HL-60 (cell line): ENCODE measurements at regions not wholly inside any gene's neighbourhood (a gene's known extent, or its start where the extent isn't known, plus 50 kb on each side); places are given as distances from the start of the nearest gene placed in this dataset.

Experiments
- CTCF ChIP-seq: IDR thresholded peaks from one replicate; pipeline ENCODE4 v1.5.1; 2011; ENCODE audit warnings: low read length, control low read depth, inconsistent platforms; ENCODE audit not compliant: insufficient read depth
- POLR2AphosphoS5 ChIP-seq: IDR thresholded peaks from 2 replicates; pipeline ENCODE4 v1.6.1; 2012; ENCODE audit warnings: low read depth
- SPI1 ChIP-seq: IDR thresholded peaks from 2 replicates; pipeline ENCODE4 v1.6.1; 2012; ENCODE audit warnings: low read depth, mild to moderate bottlenecking, borderline replicate concordance
- TF ChIP-seq, protein P1 (sequence below): IDR thresholded peaks from 2 replicates; pipeline ENCODE4 v1.6.1; 2012; ENCODE audit warnings: low read depth; ENCODE audit not compliant: insufficient replicate concordance

DNA sequence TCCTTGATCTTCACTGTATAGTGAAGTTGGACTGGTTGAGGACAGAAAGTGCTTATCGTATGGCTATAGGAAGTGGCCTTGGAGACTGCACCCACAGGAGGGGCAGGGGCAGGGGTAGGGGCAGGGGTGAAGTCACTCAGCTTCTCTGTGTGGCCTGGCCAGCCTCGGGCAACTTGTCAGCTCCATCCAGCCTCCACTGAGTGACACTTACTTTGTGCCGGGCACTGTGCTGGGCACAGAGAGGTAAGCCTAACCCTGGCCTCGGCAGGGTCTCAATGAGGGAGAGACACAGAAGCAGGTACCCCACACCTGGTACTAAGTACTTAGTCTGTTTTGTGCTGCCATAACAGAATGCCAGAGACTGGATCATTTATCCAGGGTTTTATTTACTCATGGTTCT is 99.3 kb upstream of the CTBP2 start:
- TF ChIP-seq CTCF, result no peak
- TF ChIP-seq, protein P1, sequence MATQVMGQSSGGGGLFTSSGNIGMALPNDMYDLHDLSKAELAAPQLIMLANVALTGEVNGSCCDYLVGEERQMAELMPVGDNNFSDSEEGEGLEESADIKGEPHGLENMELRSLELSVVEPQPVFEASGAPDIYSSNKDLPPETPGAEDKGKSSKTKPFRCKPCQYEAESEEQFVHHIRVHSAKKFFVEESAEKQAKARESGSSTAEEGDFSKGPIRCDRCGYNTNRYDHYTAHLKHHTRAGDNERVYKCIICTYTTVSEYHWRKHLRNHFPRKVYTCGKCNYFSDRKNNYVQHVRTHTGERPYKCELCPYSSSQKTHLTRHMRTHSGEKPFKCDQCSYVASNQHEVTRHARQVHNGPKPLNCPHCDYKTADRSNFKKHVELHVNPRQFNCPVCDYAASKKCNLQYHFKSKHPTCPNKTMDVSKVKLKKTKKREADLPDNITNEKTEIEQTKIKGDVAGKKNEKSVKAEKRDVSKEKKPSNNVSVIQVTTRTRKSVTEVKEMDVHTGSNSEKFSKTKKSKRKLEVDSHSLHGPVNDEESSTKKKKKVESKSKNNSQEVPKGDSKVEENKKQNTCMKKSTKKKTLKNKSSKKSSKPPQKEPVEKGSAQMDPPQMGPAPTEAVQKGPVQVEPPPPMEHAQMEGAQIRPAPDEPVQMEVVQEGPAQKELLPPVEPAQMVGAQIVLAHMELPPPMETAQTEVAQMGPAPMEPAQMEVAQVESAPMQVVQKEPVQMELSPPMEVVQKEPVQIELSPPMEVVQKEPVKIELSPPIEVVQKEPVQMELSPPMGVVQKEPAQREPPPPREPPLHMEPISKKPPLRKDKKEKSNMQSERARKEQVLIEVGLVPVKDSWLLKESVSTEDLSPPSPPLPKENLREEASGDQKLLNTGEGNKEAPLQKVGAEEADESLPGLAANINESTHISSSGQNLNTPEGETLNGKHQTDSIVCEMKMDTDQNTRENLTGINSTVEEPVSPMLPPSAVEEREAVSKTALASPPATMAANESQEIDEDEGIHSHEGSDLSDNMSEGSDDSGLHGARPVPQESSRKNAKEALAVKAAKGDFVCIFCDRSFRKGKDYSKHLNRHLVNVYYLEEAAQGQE, result no peak
- no peak for TF ChIP-seq SPI1
- no peak for TF ChIP-seq POLR2AphosphoS5
